ENCODE measurements at regions not wholly inside any gene's neighbourhood (a gene's known extent, or its start where the extent isn't known, plus 50 kb on each side); places are given as distances from the start of the nearest gene placed in this dataset.

- H3K27ac ChIP-seq: no peak overlapping the region
- TF ChIP-seq CTCF (conservative IDR thresholded peaks at IDR 0.05): no peak
Measured at GRCh38 chr6:145372671-145373151, 362.6 kb downstream of the EPM2A start.

GRCh38 chr6:145373826-145374225 is 361.5 kb downstream of the EPM2A start:
- TF ChIP-seq CTCF (conservative IDR thresholded peaks at IDR 0.05): no peak
- H3K27ac ChIP-seq: no peak overlapping the region

GRCh38 chr6:145374570-145374969 is 360.8 kb downstream of the EPM2A start:
- no peak overlapping the region for H3K27ac ChIP-seq
- no peak for TF ChIP-seq CTCF (conservative IDR thresholded peaks at IDR 0.05)

- H3K27ac ChIP-seq: no peak overlapping the region
- TF ChIP-seq CTCF (conservative IDR thresholded peaks at IDR 0.05): no peak
Measured at GRCh38 chr6:145375502-145375901, 359.8 kb downstream of the EPM2A start.

- no peak for TF ChIP-seq CTCF (conservative IDR thresholded peaks at IDR 0.05)
- no peak overlapping the region for H3K27ac ChIP-seq
Measured at GRCh38 chr6:145380186-145380585, 355.1 kb downstream of the EPM2A start.

GRCh38 chr6:145381941-145382340 is 353.4 kb downstream of the EPM2A start:
- no peak overlapping the region for H3K27ac ChIP-seq
- no peak for TF ChIP-seq CTCF (conservative IDR thresholded peaks at IDR 0.05)

- H3K27ac ChIP-seq: no peak overlapping the region
- TF ChIP-seq CTCF (conservative IDR thresholded peaks at IDR 0.05): no peak
Measured at GRCh38 chr6:145383428-145383827, 351.9 kb downstream of the EPM2A start.

GRCh38 chr6:145384503-145384902 is 350.8 kb downstream of the EPM2A start:
- no peak overlapping the region for H3K27ac ChIP-seq
- TF ChIP-seq CTCF (conservative IDR thresholded peaks at IDR 0.05): no peak

All from VCaP (cell line).